Effector CD8-positive, alpha-beta T cell (primary cell): ENCODE measurements at regions not wholly inside any gene's neighbourhood (a gene's known extent, or its start where the extent isn't known, plus 50 kb on each side); places are given as distances from the start of the nearest gene placed in this dataset.

Experiments
- DNase-seq: peaks from one replicate; lab custom pipeline; 2025; lab: John Stamatoyannopoulos, UW

DNA sequence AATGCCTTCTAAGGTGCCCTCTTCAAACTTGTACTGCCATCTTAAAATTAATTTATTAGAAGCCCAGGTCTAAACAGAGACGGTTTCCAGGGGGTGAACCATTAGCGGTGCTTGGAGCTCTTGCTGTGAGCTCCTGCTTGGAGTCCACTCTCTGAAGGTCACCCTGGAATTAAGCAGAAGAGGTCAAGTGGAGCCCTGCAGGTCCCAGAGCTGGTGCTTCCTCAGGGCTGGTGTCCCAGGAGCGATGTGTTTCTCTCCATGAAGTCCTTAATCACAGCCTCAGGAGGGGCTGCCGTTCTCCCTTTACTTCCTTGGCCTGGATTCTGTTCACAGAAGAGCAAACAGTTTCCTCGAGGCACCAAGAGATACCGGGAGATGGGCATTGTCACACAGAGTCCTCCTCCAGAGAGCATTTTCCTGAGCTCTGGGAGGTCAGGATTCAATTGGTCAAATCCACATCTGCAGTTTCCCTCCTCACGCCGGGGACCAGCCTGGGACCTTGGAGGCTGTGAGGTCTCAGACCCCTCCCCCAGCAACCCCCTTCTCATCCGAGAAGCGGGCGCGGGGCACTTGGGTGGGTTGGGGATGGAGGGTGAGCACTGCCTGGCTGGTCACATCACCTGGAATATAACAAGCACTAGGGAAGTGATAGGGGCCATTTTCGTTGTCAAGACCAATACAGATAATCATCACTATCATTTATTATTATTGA lies 310.4 kb downstream of the AJAP1 start:
- no peak for DNase-seq

DNA sequence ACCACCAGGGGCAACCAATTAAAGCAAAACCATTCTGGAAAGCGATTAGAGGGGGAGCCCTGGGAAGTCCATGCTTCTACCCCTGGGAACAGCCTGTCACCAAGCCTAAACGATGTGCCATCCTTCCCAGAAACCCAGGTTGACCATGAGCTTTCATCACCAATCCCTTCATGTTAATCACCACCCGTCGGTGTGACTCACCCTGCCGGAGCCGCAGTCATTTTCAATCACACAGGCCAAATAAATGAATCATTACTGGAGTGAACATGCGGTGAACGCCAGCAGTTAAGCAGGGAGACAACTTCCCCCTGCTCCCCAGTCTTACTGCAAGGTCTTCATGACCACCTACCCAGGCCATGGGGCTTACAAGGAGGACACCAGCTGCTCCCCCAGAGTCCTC lies 308.8 kb downstream of the AJAP1 start:
- DNase-seq = no peak

DNA sequence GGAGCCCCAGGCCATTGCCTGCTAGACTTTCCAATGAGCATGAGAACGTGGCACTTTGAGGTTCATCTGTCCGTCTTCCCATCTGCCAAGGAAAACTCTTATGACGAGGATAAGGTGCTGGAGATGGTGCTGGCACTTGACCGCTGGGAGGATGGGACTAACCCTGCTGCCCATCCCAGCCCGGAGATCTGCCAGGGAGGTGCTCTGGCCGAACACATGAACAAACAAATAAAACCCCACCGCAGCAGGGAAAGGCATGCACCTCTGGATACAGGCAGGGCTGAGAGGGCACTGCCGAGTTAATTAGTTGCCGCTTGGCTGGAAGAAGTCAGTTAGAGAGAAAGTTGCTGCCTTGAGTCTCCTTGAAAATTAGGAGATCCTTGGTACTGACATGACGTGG lies 308.4 kb downstream of the AJAP1 start:
- DNase-seq = no peak

DNA sequence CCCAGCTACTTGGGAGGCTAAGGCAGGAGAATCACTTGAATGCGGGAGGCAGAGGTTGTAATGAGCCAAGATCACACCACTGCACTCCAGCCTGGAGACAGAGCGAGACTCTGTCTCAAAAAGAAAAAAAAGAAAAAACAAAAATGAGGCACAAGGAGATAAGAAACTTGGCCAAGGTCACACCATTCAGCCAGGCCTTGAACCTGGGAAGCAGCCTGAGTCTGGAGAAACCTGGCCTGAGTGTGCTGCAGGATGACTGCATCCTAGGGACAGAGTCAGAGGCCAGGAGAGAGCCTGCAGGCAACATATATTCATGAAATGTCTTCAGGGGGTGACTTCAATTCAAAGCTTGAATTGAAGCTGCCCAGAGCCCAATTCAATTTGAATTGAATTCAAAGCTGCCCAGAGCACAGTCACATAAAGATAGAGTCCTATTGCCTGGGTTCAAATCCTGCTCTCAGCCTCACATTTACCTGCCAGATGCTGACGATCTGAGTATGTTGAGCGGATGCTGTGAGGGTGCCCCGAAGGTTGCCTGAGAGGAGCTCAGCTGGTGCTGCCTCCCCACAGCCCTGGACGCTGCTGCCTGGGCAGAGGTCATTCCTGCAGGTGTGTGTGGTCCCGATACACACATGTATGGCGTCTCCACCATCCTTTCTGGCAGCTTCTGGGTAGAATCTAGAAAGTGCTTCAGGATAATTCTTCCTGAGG lies 307.7 kb downstream of the AJAP1 start:
- DNase-seq = no peak

DNA sequence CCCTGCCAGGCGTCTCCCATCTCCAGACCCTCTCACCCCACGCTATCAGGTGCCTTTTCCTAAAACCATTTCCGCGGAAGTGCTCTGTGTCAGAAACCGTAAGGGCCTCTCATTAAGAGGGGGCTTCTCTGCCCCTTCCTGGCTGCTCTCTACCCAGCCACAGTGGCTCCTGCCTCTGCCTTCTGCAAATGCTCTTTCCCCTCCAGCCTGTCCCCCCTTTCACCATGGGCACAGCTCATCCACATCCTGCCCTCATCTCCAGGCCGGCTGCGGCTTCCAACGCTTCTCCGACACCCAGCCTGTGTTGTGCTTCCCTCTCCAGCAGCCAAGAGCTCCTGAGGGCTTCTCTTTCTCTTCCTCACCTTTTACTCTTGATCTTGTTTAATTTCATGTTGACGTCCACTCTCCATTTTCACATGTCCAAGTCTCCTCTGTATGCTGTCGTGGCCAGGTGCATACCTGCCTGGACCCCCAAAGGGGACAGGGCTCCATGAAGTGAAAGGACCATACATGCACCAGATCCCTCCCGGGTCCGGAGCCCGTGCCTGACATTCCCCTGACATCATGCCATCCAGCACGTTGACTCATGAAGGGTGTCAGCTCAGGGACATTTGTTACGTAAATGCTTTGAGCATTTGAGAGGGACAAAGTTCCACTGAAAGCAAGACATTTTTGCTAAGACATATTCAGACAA lies 306.5 kb downstream of the AJAP1 start:
- DNase-seq = no peak

DNA sequence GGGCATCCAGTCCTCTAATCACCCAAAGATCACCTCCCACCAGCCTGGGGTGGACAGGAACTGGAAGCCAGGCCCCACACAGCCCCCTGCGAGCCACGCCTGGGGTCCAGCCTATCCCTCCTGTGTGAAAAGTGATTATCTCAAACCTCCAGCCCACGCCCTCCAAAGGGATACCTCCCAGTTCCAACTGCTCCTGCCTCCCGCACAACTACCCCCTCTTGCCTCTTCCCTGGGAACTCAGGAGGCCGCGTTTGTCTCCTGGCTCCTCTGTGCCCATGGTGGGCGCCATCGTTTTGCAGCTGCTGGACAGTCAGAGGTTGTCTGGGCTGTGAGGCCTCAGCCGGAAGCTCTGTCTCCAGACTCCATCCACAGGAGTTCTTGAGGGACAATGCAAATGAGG lies 305.9 kb downstream of the AJAP1 start:
- DNase-seq = no peak

DNA sequence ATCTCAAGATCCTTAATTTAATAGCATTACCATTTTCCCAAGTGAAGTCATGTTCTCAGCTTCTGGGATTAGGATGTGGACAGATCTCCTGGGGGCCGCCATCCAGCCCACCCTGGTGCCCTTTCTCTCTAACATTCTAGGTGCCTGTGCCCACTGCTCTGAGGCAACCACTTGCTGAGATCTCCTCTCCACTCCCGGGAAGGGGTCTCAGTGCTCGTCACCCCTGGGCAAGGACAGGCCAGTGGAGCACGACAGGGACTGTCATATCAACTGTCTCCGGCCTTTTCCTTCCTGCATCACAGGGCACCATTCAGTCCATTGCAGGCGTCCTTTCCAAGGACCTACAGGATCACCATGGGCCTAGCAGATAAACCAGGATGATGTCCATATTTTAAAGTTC lies 304.8 kb downstream of the AJAP1 start:
- DNase-seq = no peak

DNA sequence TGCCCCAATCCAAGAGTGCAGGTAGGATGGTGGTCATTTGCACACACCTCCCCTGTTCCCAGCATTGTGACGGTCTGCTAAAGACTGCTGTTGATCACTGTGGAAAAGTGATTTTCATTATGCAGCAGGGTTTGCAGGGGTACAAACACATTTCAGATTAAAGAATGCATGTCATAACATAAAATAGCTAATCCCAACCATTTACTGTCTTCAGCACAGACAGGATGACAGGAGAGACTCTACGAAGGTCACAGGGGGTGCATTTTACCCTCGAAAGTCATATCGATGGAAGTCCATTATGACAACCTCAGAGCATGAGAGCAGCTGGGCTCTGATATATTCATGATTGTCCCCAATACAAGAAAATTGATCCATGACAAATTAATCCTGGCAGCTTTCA lies 302.6 kb downstream of the AJAP1 start:
- no peak for DNase-seq

DNA sequence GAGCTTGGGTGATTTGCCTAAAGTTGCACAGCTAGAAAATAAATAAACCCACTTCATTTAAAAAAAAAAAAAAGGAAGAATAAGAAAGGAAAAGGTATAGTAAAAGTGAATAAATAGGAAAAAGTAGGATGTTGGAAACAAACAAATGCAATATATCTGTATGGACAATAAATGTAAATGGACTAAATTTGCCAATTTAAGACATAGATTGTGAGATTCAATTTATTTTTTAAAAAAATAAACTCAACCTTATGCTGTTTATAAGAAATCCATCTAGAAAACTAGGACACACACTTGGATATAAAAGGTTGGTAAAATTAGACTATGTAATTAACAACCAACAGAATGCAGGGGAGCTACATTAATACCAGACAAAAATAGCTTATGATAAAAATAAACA lies 300.0 kb downstream of the AJAP1 start:
- no peak for DNase-seq

DNA sequence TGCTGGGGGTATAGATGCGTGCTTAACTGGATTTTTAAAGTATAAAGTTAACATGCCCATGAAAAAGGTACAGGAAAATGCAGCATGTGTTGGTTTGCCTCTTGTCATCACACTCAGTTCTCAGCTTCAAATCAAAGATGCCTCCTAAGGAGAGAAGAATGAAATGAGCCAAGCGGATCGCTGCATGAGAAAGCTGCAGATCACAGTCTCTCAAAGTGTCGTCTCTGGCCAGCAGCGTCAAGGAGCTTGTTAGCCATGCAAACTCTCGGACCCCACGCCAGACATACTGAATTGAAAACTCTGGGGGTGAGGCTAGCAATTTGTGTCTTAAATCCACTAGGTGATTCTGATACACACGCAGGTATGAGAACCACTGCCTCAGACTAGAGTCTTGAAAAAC lies 297.2 kb downstream of the AJAP1 start:
- no peak for DNase-seq

DNA sequence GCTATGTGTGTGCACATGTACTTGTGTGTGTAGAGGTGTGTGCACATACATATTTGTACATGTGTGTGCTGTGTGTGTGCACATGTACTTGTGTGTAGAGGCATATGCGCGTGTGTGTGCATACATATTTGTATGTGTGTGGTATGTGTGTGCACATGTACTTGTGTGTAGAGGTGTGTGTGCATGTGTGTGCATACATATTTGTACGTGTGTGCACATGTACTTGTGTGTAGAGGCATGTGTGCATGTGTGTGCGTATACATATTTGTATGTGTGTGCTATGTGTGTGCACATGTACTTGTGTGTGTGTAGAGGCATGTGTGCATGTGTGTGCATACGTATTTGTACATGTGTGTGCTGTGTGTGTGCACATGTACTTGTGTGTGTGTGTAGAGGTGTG lies 291.9 kb downstream of the AJAP1 start:
- DNase-seq = no peak

DNA sequence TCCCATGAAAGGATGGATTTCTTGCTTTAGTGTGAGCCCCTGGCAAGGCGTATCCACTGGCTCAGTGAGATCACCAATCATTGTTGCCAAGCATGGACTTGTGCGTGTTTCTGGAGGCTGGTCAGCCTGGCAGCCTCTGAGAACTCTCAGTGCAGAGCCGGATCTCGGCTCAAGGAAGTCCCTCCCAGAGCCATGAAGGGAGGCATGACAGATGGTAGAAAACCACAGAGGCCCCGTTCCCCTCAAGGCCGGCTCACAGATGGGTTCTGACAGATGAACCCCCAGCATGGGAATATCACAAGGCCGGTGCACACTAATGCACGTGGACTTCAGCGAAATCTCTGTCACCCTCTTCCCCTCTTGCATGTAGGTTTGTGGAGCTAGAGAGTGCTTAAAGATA lies 290.5 kb downstream of the AJAP1 start:
- no peak for DNase-seq

DNA sequence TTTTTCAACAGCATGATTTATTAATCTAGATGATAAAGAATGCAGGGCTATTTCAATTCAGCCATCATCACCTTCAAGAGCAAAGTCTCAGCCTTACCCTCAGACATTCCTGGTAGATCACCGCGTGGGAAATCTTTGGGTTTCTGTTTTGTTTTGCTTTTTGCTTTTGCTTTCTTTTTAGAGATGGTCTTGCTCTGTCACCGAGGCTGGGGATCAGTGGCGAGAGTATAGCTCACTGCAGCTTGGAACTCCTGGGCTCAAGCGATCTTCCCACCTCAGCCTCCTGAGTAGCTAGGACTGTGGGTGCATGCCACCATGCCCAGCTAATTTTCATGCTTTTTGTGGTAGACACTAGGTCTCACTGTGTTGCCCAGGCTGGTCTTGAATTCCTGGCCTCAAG lies 289.7 kb downstream of the AJAP1 start:
- DNase-seq = no peak

DNA sequence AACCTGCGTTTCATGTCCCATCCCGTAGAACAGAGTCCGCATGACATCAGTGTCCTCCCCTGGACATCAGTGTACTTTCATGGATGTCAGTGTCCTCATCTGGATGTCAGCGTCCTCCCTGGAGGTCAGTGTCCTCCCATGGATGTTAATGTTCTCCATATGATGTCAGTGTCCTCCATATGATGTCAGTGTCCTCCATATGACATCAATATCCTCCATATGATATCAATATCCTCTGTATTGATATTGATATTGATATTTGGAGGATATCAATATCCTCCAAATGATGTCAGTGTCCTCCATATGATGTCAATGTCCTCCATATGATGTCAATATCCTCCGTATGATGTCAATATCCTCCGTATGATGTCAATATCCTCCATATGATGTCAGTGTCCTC lies 284.9 kb downstream of the AJAP1 start:
- DNase-seq = no peak

DNA sequence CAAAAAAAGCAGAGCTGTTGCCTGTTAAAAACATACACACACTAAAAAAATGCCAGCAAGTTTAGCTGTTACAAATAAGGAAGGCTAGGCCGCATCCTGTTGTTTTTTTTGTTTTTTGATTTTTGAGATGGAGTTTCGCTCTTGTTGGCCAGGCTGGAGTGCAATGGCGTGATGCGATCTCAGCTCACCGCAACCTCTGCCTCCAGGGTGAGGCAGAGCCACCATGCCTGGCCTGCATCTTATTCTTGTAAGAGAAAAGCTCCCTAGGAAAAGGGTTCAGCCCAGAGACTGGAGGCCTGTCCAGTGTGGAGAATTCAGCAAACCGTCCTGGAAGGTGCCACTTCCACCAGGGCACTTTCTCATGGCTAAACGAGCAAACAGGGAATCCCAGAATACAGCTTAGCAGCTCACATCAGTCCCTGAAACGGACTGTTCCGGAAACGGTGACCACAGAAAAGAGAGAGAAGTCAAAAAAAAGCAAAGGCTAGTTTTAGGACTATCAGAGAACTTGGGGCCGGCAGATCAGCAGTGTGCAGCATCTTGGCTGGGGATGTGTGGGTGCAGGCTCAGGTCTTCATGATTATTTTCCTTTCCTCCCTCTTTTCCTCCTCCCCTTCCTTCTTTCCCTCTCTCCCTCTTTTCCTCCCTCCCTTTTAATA lies 283.6 kb downstream of the AJAP1 start:
- DNase-seq = no peak

DNA sequence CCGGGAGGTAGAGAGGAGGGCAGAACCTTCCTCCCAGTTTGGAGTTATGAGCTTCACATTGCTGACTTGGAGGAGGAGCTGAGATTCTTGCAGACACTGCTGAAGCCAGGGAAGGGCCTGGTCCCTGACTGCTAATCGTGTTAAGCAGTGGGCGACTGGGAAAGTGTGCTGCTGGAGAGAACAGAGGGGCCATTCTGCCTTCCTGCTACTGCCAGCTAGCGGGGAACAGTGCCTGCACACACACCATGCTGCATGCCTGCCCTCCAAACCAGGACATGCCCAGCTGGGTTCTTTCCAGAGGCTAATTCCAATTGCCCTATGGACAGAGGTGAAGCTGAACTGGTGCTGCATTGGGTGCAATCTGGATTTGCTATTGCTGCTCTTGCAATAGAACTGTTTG lies 281.4 kb downstream of the AJAP1 start:
- DNase-seq = no peak

DNA sequence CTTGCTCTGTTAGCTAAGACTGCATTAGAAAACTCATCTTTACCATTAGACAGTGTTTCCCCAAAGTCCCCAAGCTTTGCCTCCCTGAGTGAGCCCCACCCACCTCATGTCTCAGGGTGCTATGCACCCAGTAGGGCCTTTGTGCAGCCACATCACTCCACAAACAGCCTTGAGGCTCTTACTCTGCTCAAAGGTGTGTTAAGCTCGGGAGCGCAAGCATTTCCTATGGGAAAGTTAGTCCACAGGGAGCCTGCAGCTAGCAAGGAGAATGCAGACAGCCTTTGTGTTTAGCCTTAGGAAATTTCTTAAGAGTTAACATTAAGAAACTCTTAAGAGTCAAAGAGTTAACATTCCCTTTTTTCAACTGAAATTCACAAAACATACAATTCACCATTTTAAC lies 278.8 kb downstream of the AJAP1 start:
- DNase-seq = no peak

DNA sequence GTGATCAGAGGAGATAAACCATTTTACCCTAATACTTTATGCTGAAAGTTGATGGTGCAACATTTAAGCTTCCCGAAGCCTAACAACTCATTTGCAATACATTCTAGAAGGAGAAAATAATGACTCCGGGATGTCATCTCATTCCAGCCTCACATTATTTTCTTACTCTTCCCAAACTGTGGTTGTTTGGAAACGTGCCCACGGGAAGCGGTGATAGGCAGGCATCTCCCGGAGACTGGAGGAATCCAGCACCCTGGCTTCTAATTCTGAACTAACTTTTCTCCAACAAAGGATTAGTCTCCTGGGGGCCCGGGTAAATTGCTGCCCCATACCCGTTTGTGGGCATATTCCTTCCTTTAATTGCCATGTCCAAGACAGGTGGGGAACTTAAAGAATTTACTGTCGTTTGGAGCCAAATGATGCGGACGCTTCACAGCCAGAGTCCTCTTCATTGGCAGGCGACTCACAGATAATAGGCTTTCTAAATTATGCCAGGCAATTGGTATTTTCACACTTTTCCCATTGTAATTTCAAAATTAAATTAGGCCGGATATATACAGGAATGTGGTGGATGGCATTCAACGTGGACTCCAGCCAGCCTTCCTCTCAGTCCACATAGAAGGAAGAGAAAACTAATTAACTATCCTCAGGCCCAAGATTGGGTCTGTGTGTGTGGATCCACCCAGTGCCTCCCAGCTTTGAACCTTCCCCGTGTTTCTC lies 278.1 kb downstream of the AJAP1 start:
- no peak for DNase-seq

DNA sequence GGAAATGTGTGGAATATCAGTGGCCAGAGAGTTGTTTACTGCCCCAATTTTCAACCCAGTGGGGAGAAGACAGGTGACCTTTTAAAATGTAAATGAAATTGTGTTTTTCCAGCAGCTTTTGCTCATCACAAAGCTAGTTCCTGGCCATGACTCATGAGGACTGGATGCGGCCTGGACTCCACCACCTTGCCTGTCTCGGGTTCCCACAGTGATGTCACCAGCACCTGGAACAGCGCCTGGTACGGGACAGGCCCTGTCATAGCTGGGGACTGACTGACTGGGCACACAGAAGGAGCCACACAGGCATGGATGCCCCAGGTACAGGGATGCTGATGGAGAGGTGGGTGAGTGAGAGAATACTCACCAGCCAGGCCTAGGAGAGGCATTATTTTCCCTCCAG lies 277.1 kb downstream of the AJAP1 start:
- DNase-seq = no peak

DNA sequence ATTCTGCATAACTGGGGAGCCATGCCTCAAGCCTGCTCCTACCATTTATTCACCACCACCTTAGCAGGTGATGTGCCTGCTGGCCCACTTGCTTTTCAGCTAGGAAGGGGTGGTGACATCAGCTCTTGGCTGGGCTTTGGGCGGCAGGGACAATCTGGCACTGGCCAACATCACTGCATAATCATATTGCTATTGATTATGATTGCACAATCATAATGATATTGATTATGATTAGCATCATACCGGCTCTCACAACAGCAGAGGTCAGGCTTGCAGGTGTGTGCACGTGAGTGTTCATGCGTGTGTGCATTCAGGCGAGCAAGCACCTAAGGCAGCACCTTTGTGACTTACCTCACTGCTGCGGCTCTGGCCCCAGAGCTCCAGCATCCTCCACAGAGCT lies 273.8 kb downstream of the AJAP1 start:
- no peak for DNase-seq

DNA sequence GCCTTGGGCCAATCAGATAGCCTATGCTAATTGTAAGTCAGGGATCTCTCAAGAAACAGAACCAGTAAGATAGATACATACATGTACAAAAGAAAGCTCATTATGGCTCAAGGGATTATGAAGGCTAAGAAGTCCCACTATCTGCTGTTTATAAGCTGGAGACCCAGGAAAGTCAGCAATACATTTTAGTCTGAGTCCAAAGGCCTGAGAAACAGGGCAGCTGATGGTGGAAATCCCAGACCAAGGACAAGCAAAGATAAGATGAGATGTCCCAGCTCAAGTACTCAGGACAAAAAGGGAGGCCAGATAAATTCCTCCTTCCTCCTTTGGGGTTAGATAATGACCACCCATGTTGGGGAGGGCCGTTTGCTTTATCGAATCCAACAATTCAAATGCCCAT lies 269.9 kb downstream of the AJAP1 start:
- no peak for DNase-seq

DNA sequence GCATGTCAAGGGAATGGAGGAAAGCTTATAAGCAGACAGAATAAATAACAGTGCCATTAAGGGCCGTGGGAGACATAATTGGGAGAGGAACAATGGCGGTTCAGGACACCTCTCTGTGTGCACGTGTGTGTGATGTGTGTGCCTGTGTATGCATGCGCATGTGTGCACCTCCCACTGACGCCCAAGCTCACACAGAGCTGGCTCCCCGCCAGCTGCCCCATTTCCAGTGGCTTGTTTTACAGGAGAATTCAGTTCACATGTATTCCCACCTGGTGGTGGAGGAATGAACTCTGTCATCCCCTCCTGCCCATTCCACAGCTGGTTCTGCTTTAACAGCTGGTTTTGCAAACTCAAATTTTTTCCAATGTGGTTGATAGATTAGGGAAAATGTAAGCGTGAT lies 262.2 kb downstream of the AJAP1 start:
- no peak for DNase-seq
